Activated CD8-positive, alpha-beta memory T cell treated with anti-CD3 and anti-CD28 coated beads, Interleukin-2, amount 50 U/mL, for 4 hours (primary cell): ENCODE measurements at regions not wholly inside any gene's neighbourhood (a gene's known extent, or its start where the extent isn't known, plus 50 kb on each side); places are given as distances from the start of the nearest gene placed in this dataset.
"Not testable (repeated sequence)": the region's sequence is repeated elsewhere in the genome, so short reads cannot be mapped to it uniquely, and the experiment has no call there.

ENCODE experiments used
- DNase-seq: peaks from one replicate; pipeline ENCODE4 v3.0.0-alpha.2; 2020

DNA sequence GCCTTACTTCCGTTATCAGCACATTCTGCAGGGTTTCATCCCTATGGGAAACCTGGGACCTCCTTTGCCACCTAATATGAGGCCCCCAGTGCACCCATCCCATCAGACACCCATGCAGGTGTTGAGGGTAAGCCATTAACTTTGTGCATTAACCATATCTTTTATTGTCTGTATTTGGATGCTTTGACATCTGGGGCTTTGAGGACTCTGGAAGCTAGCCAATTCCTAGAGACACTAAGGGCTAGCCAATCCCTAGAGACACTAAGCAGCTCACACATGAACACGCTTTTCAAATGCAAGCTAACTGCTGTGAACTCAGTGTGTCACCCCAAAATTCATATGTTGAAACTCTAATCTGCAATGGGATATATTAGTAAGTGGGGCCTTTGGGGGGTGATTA is 272.5 kb upstream of the COBL start:
- no peak for DNase-seq

DNA sequence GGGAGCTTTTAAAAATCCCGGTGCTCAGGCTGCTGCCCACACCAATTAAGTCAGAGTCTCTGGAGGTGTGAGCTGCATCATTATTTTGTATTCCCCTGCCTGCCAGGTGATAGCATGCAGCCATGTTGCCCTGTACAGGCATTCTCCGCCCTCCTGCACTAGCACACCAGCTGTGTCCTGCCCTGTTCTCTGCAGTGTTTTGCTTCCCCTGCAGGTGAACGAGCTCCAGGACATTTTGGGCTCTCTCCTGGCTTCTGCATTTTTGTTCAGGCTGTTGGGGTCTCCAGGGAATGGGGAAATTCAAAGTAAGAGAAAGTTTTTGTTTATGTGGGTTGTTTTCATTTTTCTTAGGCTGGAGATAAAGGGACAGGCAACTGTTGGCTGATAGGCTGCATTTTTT is 271.0 kb upstream of the COBL start:
- no peak for DNase-seq

DNA sequence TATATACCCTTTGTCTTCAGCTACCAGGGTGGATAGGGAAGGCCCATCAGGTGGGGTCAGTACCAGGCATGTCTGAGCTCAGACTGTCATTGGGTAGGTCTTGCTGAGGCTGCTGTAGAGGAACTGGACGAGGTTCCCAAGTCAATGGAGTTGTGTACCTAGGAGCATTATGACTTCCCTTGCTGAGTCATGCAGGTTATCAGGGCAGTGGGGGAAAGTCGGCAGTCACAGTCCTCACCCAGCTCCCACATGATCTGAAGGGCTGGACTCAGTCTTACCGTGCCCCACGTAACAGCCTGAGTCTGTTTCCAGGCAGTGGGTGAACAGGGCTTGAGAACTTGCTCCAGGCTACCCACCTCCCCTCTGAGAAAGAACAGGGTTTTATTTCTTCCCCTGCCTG is 260.8 kb upstream of the COBL start:
- no peak for DNase-seq

- DNase-seq, result no peak
These were observed 253.0 kb upstream of the COBL start for GRCh38 chr7:51569581-51569980.

DNA sequence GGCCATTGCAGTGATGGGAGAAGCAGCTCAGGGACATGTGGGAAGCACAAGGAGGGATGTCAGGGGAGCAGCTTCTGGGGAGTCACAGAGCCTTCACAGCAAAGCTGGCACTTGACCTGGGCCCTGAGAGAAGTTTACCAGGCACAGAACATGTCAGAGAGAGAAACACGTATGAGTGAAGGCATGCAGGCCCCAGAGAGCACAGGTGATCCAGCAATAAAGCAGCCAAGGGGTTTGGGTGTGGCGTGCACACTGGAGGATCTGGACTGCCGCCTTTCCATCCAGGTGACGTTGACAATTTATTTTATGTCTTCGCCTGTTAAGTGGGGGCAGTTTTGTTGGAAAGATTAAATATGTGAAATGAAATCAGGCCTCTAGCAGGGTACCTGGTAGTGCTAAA is 252.6 kb upstream of the COBL start:
- no peak for DNase-seq

- no peak for DNase-seq
These were observed 234.5 kb upstream of the COBL start for GRCh38 chr7:51551070-51551469.

DNA sequence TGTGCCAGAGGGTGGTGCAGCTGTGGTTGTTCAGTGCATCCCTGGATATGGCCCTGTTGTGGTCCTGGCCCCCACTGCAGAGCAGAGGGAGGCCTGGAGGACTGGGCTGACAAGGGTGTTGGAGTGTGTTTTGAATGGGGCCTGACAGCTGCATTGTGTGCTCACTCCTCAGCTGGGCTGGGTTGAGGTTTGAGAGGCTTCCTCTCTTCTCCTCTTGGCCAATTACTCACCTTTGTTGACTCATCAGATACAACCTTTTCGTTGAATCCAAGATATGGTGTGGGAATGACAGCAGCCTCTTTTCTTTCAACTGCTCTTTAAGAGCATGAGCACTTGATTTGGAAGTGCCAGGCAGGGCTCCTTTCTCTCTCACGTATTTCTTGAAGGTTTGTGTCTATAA is 228.5 kb upstream of the COBL start:
- no peak for DNase-seq

- no peak for DNase-seq
These were observed 227.4 kb upstream of the COBL start for GRCh38 chr7:51543801-51544553.

DNA sequence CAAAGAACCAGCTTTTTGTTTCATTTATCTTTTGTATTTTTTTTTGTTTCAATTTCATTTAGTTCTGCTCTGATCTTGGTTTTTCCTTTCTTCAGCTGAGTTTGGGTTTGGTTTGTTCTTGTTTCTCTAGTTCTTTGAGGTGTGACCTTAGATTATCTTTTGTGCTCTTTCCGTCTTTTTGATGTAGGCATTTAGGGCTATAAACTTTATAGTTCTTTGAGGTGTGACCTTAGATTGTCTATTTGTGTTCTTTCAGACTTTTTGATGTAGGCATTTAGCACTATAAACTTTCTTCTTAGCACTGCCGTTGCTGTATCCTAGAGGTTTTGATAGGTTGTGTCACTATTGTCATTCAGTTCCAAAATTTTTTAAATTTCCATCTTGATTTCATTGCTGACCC is 224.3 kb upstream of the COBL start:
- not testable (repeated sequence) for DNase-seq

DNA sequence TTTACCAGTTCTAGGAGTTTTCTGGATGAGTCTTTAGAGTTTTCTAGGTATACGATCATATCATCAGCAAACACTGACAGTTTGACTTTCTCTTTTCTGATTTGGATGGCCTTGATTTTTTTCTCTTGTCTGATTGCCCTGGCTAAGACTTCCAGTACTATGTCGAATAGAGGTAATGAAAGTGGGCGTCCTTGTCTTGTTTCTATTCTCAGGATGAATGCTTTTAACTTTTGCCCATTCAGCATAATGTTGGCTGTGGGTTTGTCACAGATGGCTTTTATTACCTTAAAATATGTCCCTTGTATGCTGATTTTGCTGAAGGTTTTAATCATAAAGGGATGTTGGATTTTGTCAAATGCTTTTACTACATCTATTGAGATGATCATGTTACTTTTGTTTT is 223.2 kb upstream of the COBL start:
- DNase-seq, result no peak

DNA sequence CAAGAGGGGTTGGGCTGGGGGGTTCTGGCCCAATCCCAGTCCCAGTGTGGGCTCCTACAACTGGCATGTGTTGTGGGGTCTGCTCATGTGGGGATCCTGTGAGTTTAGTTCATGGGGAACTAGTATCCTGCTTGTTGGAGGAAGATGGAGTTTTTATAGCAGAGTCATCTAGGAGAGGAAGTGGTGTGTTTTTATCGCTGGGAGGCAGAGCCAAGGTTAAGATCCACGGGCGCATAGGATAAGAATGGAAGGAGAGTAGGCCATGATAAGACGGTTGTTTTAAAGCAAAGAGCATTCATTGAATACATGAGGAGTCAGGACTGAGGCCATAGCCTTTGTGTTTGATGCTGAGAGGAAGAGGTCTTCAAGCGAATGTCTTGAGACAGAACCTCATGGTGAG is 211.6 kb upstream of the COBL start:
- DNase-seq, result no peak

DNA sequence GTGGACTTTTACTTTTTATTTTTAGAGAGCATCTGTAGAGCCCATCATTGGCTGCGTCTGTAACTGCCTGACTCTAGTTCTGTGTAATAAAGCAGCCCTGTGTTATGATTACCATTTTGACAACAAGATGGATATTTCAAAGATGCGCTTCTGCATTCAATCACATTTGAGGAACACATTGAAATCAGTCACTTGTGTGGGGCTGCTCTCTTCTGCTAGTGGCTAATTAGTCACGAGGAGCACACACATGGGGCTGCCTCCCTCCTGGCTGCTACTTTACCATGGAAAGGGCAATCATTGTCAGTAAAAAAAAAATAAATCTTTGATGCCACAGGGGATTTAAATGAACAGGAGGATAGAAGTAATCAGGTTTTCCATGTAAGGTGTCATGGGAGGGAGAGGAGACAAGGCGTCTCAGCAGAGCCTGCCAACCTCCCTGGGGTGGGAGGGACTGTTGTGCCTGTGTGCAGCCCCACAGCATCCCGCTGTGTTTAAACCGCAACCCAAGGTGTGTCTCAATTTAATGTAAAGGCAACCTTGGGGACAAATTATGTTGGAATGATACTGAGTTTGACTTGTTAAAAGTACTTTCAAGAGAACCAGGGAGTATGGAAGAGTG is 205.2 kb upstream of the COBL start:
- DNase-seq, result no peak

GRCh38 chr7:51521054-51521453 is 204.4 kb upstream of the COBL start:
- no peak for DNase-seq

DNA sequence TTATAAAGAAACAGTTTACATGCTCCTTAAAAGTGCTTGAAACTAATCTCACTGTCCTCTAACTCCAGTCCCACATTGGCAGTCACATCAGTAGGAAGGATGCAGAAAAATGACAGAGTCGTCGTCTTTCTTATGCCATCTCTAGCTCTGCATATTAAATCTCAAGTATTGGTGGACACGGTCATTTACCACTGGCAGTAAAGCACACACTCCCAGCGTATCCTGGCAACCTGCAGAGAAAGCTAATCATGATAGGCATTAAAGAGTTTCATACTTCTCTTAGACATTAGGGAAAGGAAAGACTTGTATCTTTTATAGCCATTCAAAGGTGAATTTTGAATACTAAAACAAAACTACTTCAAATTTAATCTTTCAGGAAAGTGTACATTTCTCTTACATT is 202.0 kb upstream of the COBL start:
- no peak for DNase-seq

GRCh38 chr7:51517187-51517586 is 200.6 kb upstream of the COBL start:
- DNase-seq, result no peak

- no peak for DNase-seq
These were observed 185.0 kb upstream of the COBL start for GRCh38 chr7:51501620-51502019.

DNA sequence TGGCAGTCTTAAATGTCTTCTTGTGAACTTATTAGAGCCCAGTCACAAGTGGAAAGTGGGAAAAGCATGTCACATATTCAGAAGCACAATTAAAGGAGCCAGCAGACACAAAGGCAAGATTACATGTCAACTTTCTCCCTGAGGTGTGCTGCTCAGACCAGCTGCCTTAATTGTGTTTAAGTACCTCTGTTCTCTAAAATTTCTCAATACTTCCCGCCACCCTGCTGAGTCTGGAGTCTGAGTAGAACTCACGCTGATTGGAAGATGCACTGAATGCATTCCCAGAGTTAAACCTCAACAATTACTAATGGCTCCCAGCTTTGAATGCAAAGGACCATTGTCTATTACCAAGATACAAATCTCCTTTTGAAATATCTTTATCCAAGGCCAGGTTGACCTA is 166.4 kb upstream of the COBL start:
- no peak for DNase-seq

GRCh38 chr7:51481421-51481820 is 164.8 kb upstream of the COBL start:
- no peak for DNase-seq

DNA sequence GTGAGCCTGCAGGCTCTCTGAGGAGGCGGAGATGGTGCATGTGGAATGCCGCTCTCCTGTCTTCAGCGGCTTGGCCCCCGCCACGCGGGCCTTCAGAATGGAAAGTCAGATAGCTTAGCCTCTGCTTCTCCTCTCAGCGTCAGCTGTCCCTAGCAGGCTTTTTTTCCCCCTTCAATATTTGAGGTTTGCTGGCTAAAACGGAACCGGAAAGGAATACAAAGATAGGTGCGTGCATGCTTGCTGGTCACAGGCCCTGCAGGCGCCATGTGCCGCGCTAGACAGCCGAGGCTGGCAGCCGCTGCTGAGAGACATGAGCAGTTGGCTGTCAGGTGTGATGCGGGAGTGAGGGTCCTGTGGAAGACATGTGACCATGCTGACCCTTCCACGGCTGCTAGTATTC is 161.2 kb upstream of the COBL start:
- no peak for DNase-seq

DNA sequence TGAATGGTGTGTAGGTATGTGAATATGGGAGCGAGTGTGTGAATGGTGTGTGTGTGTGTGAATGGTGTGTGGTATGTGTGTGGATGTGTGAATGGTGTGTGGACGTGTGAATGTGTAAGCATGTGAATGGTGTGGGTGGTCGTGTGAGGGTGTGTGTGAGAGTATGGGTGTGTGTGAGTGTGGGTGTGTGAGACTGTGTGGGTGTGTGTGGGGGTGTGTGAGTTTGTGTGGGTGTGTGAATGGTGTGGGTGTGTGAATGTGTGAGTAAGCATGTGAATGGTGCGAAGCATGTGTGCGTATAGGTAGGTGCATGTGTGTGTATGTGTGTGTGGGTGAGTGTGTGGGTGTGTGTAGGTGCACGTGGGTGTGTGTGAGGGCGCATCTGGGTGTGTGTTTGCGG is 160.7 kb upstream of the COBL start:
- no peak for DNase-seq

- no peak for DNase-seq
These were observed 159.4 kb upstream of the COBL start for GRCh38 chr7:51476026-51476425.

DNA sequence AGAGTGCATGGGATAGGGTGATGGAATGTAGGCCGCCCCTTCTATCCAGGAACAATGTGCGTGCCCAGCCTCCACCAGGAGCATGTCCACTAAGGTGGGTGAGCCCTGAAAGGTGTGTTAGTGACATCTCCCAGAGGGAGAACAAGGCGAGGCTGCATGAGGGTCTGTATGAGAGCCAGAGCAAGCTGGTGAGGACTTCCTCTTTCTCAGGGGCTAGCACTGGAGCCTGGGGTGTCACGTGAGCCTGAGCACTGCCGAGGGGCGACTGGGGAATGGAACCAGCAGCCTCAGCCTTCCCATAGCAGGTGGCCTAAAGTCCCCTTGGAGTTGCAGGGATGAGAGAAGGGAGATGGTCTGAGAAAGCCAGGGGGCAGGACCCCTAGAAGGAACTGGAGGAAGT is 156.3 kb upstream of the COBL start:
- DNase-seq, result no peak

GRCh38 chr7:51471981-51472296 is 155.3 kb upstream of the COBL start:
- DNase-seq, result no peak

- no peak for DNase-seq
These were observed 154.8 kb upstream of the COBL start for GRCh38 chr7:51471210-51471980.
